GM19455 (cell line): ENCODE measurements at regions not wholly inside any gene's neighbourhood (a gene's known extent, or its start where the extent isn't known, plus 50 kb on each side); places are given as distances from the start of the nearest gene placed in this dataset.

ENCODE experiments used
- ATAC-seq: cut with Tn5 transposase; IDR thresholded peaks from one replicate; pipeline ENCODE4 v1.9.1; 2021; ENCODE audit not compliant: unreplicated experiment

- no peak for ATAC-seq
Measured at GRCh38 chr10:91691981-91692380, 59.1 kb upstream of the PPP1R3C start.

GRCh38 chr10:91690996-91691676, 58.3 kb upstream of the PPP1R3C start:
- no peak for ATAC-seq

- ATAC-seq: no peak
Measured at GRCh38 chr10:91690412-91690811, 57.5 kb upstream of the PPP1R3C start.

- no peak for ATAC-seq
Measured at GRCh38 chr10:91689731-91690168, 56.9 kb upstream of the PPP1R3C start.

DNA sequence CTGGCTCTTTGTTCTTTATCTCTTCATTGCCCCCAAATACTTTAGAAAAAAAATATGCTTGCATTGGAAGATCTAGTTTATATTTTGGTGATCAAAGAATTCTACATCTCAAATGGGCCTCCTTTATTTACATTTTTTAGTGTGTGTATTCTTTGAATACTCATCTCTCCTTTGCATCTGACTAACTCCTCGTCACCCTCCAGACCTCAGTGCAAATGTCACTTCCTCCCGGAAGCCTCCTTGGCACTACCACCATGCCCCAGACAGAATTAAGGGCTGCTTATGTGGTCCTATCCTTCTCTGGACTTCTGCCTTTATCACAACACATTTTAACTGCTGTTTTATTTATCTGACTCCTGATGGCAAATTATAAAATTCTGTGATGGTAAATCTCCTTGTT, 52.0 kb upstream of the PPP1R3C start:
- no peak for ATAC-seq

DNA sequence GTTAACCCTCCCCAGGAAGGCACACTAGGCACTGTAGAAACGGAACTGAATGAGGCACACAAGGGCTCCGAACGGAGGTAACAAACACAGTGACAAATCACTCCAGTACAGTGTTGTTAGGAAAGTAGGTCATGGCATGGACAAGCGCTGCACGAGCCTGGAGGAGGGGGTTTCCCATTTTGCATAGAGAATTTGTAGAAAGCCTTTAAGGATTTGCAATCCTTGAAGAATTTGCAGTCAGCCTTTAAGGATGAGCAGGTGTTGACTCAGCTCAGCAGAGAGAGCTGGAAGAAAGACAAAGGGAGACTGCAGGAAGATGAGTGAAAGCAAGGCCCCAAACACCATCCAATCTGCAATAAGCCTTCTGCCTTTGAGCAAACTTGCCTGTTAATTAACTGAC, 51.1 kb upstream of the PPP1R3C start:
- ATAC-seq: no peak

- no peak for ATAC-seq
Measured at GRCh38 chr10:91682912-91683311, 50.0 kb upstream of the PPP1R3C start.
